HG03060 (cell line): ENCODE measurements at regions not wholly inside any gene's neighbourhood (a gene's known extent, or its start where the extent isn't known, plus 50 kb on each side); places are given as distances from the start of the nearest gene placed in this dataset.
"Not testable (repeated sequence)": the region's sequence is repeated elsewhere in the genome, so short reads cannot be mapped to it uniquely, and the experiment has no call there.

Experiments used
- ATAC-seq: cut with Tn5 transposase; IDR thresholded peaks from one replicate; pipeline ENCODE4 v1.9.1; 2021; ENCODE audit warnings: low read depth, moderate number of reproducible peaks; ENCODE audit not compliant: unreplicated experiment

DNA sequence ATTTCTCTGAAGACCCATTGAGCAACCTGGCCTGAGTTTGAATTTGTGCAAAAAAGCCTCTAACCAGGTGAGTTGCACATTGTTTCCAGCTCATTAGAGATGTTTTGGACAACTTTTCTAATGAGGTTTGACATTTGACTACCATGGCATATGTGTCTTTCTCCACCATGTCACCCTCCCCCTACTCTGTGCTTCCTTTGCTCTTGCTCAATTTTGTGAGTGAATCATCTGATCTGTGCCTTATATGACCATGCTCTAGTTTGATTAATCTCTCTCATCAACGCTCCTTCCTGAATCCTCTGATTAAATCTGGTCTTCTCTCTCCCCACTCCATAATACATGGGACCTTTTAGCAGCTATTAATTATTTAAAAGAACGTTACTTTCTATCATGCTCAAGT lies 144.8 kb upstream of the SAMSN1 start:
- ATAC-seq = no peak

- ATAC-seq = no peak
Observed at GRCh38 chr21:14688936-14689335, 142.8 kb upstream of the SAMSN1 start.

GRCh38 chr21:14688412-14688811 lies 142.3 kb upstream of the SAMSN1 start:
- no peak for ATAC-seq

GRCh38 chr21:14687268-14687625 lies 141.1 kb upstream of the SAMSN1 start:
- ATAC-seq = peak; percentile 54

DNA sequence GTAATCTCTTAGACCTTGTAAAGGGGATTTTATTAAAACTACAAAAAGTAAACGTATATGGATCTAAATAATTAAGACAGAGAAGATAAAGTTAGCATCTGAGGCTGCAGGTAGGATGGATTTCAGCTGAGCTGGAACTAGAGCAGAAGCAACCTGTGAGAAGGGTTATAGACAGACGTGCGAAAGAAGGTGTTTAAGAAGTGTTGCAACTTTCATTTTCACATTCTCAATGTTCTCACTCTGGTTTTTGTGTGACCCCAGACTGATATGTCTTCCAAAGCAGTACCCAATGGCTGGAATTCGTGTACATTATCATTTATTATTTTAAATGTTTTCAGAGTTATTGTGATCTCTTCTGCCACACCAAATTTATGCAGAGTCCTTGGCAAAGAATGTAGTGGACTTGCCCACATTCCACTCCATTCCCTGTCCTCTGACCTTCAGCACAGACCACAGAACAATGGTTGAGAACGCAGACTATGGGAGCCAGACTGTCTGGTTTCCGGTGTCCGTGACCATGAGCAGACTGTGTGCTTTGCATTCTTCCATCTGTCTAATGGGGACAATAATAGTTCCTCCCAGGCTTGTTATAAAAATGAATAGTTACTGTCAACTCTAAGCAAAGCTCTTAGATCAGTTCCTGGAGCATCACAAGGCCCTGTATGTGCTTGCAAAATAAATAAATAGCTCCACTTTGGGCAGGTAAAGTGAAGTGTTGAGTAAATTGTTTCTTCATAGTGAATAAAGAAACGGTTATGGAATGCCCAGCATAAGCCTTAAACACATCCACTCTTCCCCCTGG lies 140.6 kb upstream of the SAMSN1 start:
- peak; percentile 46 for ATAC-seq

GRCh38 chr21:14685568-14685967 lies 139.5 kb upstream of the SAMSN1 start:
- ATAC-seq = no peak

DNA sequence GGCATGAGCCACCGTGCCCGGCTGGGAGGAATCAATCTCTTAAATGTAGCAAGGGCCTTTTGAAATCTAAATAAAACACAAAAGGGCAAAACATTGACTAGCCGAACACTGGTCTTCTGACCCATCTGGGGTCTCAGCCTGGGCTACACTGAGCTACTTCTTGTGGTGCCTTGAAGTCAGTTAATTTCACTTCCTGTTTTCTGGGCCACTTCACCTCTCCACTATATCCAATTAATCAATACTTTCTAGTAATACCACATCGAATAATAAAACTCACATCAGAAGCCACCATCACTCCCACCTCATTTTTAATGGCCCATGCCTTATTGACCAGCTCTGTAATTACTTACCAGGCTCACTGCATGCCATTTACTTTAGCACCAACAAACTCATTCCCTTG lies 138.0 kb upstream of the SAMSN1 start:
- no peak for ATAC-seq

- no peak for ATAC-seq
Observed at GRCh38 chr21:14683063-14683462, 136.9 kb upstream of the SAMSN1 start.

DNA sequence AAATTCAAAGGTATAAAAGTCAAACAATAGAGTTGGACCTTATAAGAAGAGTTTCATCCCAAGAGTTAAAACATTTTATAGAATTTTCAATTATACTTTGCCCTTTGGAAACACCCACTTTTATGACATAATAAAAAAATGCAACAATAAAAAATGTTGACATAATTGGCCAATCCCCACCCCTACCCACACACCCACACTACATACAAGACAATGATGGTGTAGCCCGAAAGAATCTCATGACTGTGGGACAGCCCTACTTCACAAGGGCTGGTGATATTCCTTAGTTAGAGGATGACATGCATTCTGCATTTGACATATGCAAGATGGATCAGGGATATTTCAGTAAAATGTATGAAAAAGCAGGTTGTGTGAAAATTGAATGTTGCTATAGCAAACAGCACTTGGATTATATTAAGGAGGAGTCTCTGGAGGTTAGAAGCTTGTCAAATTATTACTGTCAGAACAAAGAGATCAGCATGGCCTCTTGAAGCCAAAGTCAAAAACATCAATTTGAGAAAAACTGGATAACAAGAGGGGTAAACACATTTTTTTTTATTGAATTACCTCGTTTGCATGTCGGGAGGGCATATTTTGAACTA lies 133.0 kb upstream of the SAMSN1 start:
- ATAC-seq = no peak

DNA sequence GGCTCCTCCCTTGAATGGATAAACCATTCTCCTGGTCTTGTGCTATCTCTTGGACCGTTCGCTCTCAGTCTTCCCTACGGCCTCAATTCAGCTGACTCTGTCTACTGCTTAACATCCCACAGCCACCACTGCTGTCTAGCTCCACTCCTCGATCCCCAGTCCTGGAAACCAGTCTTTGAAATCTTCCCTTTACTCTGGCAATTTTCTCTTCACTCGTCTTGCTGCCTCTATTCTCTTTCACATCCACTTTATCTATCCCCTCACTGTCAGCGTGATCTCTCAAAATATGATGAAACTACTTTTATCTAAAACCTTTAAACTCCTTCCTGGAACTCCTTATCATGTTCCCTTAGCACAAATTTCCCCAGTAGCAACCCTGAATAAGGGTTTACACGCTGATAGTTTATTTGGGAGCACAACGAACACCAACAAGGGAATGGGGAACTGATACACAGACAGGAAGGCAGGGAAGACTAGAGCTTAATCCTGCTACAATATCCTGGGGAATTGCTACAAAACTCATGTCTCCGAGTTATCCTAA lies 131.6 kb upstream of the SAMSN1 start:
- ATAC-seq = no peak

GRCh38 chr21:14677013-14677412 lies 130.9 kb upstream of the SAMSN1 start:
- ATAC-seq = no peak

DNA sequence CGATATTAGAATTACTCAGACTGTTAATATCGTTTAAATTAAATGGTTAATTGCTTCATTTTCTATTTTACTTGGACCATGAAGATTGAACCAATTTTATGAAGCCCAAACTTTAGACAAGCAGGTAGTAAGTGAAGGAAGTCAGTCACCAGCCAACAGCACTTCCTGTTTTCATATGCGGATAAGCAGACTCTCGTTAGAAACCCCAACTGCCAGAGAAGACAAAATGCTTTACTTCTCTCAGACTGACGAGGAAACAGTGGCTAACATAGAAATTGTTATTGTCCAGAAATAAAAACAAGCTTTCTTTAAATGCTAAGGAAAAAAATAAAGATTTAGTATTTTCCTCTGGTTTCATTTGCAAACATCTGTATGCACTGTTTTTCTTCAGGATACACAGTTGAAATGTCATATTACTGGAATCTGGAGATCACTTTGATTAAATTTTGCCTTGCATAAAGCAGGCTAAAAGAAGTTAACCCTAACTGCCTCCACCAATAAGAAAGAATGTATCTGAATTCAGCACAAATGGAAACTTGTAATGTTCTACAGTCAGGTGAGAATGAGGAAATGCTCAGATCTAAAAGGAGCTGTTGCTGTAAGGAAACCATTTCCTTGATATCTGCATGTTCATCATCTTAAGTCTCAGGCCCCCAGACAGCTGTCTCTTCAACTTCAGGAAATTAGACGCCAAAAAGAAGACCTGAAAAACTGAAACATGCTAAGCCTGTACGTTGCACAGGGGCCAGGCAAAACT lies 129.8 kb upstream of the SAMSN1 start:
- no peak for ATAC-seq

GRCh38 chr21:14673649-14674048 lies 127.5 kb upstream of the SAMSN1 start:
- ATAC-seq = no peak

DNA sequence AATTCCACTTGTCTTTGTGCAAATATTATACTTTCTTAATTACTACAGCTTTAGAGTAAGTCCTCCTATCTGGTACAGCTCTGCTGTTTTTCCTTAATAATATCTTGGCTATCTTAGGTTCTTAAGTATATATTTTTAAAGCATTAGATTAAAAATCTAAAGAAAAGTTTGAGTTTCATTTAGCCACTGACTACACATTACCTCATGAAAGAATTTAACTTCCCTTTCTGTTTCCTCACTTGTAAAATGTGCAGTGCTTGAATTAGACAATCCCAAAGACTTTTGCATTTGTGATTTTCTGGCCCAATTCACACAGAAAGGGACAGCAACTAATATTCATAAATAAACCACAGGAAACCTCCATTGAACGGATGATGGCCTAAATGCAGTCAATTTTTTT lies 126.4 kb upstream of the SAMSN1 start:
- ATAC-seq = no peak

- ATAC-seq = no peak
Observed at GRCh38 chr21:14670409-14670808, 124.3 kb upstream of the SAMSN1 start.

- not testable (repeated sequence) for ATAC-seq
Observed at GRCh38 chr21:14669092-14669491, 123.0 kb upstream of the SAMSN1 start.

GRCh38 chr21:14657241-14658008 lies 111.3 kb upstream of the SAMSN1 start:
- no peak for ATAC-seq

- no peak for ATAC-seq
Observed at GRCh38 chr21:14646893-14647292, 100.8 kb upstream of the SAMSN1 start.

DNA sequence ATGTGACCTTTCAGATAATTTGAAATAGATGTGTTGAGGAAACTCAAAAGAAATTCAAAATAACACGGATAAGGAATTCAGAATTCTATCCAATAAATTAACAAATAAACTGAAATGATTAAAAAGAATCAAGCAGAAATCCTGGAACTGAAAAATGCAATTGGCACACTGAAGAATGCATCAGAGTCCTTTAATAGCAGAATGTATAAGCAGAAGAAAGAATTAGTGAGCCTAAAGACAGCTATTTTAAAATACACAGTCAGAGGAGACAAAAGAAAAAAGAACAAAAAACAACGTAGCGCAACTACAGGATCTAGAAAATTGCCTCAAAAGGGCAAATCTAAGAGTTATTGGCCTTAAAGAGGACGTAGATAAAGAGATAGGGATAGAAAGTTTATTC lies 99.6 kb upstream of the SAMSN1 start:
- ATAC-seq = no peak

- no peak for ATAC-seq
Observed at GRCh38 chr21:14632359-14632758, 86.2 kb upstream of the SAMSN1 start.
